ENCODE measurements at regions not wholly inside any gene's neighbourhood (a gene's known extent, or its start where the extent isn't known, plus 50 kb on each side); places are given as distances from the start of the nearest gene placed in this dataset.

DNA sequence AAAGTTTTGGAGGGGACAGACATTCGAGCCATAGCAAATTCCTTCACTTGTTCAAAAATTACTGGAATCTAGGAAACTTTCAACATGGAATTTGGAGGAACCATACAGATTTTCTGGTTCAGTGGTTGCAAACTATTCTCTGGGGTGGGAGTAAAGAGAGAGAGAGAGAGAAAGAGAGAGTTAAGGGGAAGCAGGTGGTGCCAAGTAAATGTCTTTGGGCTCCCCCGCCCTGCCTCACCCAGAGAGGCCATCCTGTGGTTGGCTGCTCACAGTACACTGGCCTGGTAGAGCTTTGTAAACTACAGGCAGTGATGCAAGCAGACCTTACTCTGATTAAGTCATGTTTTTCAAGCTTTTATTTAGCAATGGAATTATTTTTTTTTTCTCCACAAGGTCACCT, 82.6 kb downstream of the ADAMTS15 start:
- WGBS: 60% methylated on average over 1 of the region's 2 CpGs
- Histone ChIP-seq H3K18ac (ENCODE audit: low read depth in 1 of 2, low read length in 2 of 2) (no peak overlapping the region), H4K91ac (ENCODE audit: low read length) (no peak overlapping the region), H3K4me2 (ENCODE audit: low read length, poor library complexity, severe bottlenecking) (no peak overlapping the region), H3K9ac (ENCODE audit: low read length) (no peak overlapping the region), H2AK5ac (ENCODE audit: low read length, severe bottlenecking) (no peak overlapping the region), H3K79me1 (replicated peaks; ENCODE audit: low read length, poor library complexity, severe bottlenecking) (no peaks in the 10 kb centered on the region), H3K23ac (ENCODE audit: low read length in 2 of 2) (no peak overlapping the region), H4K8ac (ENCODE audit: low read length) (no peak overlapping the region), H3K4me1 (ENCODE audit: control insufficient read depth, insufficient read depth, low read depth, low read length) (peaks cover 39% of the 10 kb centered on the region), H3K9me3 (ENCODE audit: control insufficient read depth, low read length) (no peaks in the 10 kb centered on the region), H3K4me3 (ENCODE audit: insufficient read depth in 1 of 2, low read depth in 1 of 2, low read length in 2 of 2) (no peak overlapping the region), H2BK120ac (ENCODE audit: low read depth, low read length) (no peak overlapping the region), H2AFZ (ENCODE audit: low read depth, low read length) (no peak overlapping the region), H2BK12ac (ENCODE audit: low read length in 2 of 2) (no peak overlapping the region), H3K36me3 (ENCODE audit: control insufficient read depth in 1 of 2, insufficient read depth in 2 of 2, low read depth in 1 of 2, low read length in 2 of 2) (no peaks in the 10 kb centered on the region), H3K27me3 (ENCODE audit: control insufficient read depth in 1 of 2, insufficient read depth in 1 of 2, low read length in 2 of 2) (no peaks in the 10 kb centered on the region), H3K27ac (ENCODE audit: low read length, poor library complexity, severe bottlenecking) (peak overlapping the region; percentile 82), H2BK5ac (ENCODE audit: low read depth, low read length, poor library complexity, severe bottlenecking) (peak overlapping the region; percentile 67), H3K4ac (ENCODE audit: low read depth in 1 of 2, low read length in 2 of 2) (no peak overlapping the region), H2BK15ac (ENCODE audit: low read depth, poor library complexity, severe bottlenecking) (no peak overlapping the region), H3K14ac (ENCODE audit: low read length in 2 of 2) (no peak overlapping the region)
- no peak for DNase-seq

DNA sequence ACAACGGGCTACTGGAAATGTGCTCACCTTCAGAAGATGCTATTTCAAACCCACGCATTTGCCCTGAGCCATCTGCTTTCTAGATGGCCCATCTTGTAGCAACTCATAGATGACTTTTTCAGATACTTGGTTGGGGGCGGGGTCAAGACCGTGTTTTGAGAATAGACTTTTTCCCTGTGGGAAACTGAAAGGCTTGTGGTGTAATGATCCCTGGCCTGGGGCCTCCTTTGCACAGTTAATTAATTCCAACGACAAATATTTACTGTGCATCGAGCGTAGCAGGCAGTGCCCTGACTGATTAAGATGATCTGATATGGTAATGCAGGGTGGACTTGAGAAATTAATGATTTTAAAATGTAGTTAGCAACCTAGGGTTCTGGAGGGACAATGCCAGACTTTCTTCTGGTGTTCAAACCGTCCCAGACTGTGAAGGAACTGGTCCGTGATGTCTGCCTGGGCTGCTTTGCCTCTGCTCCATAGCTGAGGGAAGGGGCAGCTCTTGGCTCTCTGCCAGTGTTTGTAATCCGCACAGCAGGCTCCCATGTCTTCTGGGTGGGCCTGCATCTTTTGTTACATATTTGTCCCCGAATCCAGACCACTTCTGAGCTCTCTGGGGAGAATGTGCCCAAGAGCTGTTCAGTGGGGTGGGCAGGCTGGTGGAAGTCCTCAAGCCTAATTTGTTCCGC, 84.8 kb downstream of the ADAMTS15 start:
- Histone ChIP-seq H4K8ac (ENCODE audit: low read length) (no peak overlapping the region), H3K79me1 (replicated peaks; ENCODE audit: low read length, poor library complexity, severe bottlenecking) (no peaks in the 10 kb centered on the region), H3K27ac (ENCODE audit: low read length, poor library complexity, severe bottlenecking) (no peak overlapping the region), H2BK5ac (ENCODE audit: low read depth, low read length, poor library complexity, severe bottlenecking) (no peak overlapping the region), H2AK5ac (ENCODE audit: low read length, severe bottlenecking) (peak overlapping the region; percentile 12), H3K9ac (ENCODE audit: low read length) (no peak overlapping the region), H3K4me2 (ENCODE audit: low read length, poor library complexity, severe bottlenecking) (no peak overlapping the region), H2AFZ (ENCODE audit: low read depth, low read length) (no peak overlapping the region), H3K4me1 (ENCODE audit: control insufficient read depth, insufficient read depth, low read depth, low read length) (peaks cover 29% of the 10 kb centered on the region), H3K4ac (ENCODE audit: low read depth in 1 of 2, low read length in 2 of 2) (no peak overlapping the region), H2BK15ac (ENCODE audit: low read depth, poor library complexity, severe bottlenecking) (no peak overlapping the region), H3K18ac (ENCODE audit: low read depth in 1 of 2, low read length in 2 of 2) (no peak overlapping the region), H3K27me3 (ENCODE audit: control insufficient read depth in 1 of 2, insufficient read depth in 1 of 2, low read length in 2 of 2) (no peaks in the 10 kb centered on the region), H4K91ac (ENCODE audit: low read length) (no peak overlapping the region), H3K9me3 (ENCODE audit: control insufficient read depth, low read length) (no peaks in the 10 kb centered on the region), H2BK12ac (ENCODE audit: low read length in 2 of 2) (no peak overlapping the region), H3K14ac (ENCODE audit: low read length in 2 of 2) (no peak overlapping the region), H3K36me3 (ENCODE audit: control insufficient read depth in 1 of 2, insufficient read depth in 2 of 2, low read depth in 1 of 2, low read length in 2 of 2) (no peaks in the 10 kb centered on the region), H2BK120ac (ENCODE audit: low read depth, low read length) (no peak overlapping the region), H3K23ac (ENCODE audit: low read length in 2 of 2) (no peak overlapping the region), H3K4me3 (ENCODE audit: insufficient read depth in 1 of 2, low read depth in 1 of 2, low read length in 2 of 2) (no peak overlapping the region)
- no peak for DNase-seq
- WGBS: 95% methylated on average over 11 of the region's 12 CpGs

DNA sequence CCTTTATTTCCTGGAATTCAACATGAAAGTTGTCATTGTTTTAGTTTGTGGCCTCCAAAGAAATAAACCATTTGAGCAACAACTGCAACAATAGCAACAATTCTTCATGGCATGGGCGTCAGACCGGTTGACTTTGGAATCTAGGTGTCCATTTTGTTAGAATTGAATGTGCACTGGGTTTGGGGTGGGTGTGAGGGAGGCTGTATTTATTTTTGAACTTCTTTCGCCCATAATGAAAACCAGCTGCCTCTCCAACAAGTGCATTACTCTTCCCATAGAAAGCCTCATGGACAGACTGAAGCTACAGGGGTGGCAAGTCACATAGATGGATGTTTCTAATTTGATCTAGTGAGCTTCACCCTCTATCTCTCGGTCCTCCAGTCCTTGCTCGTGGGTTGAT, 85.4 kb downstream of the ADAMTS15 start:
- Histone ChIP-seq H3K4me3 (ENCODE audit: insufficient read depth in 1 of 2, low read depth in 1 of 2, low read length in 2 of 2) (no peak overlapping the region), H2BK15ac (ENCODE audit: low read depth, poor library complexity, severe bottlenecking) (no peak overlapping the region), H3K18ac (ENCODE audit: low read depth in 1 of 2, low read length in 2 of 2) (no peak overlapping the region), H2BK12ac (ENCODE audit: low read length in 2 of 2) (no peak overlapping the region), H4K8ac (ENCODE audit: low read length) (no peak overlapping the region), H2AK5ac (ENCODE audit: low read length, severe bottlenecking) (no peak overlapping the region), H3K9me3 (ENCODE audit: control insufficient read depth, low read length) (no peaks in the 10 kb centered on the region), H3K36me3 (ENCODE audit: control insufficient read depth in 1 of 2, insufficient read depth in 2 of 2, low read depth in 1 of 2, low read length in 2 of 2) (no peaks in the 10 kb centered on the region), H3K27me3 (ENCODE audit: control insufficient read depth in 1 of 2, insufficient read depth in 1 of 2, low read length in 2 of 2) (no peaks in the 10 kb centered on the region), H3K14ac (ENCODE audit: low read length in 2 of 2) (no peak overlapping the region), H2BK120ac (ENCODE audit: low read depth, low read length) (no peak overlapping the region), H3K4me2 (ENCODE audit: low read length, poor library complexity, severe bottlenecking) (no peak overlapping the region), H3K9ac (ENCODE audit: low read length) (no peak overlapping the region), H4K91ac (ENCODE audit: low read length) (no peak overlapping the region), H3K4me1 (ENCODE audit: control insufficient read depth, insufficient read depth, low read depth, low read length) (peaks cover 24% of the 10 kb centered on the region), H2BK5ac (ENCODE audit: low read depth, low read length, poor library complexity, severe bottlenecking) (no peak overlapping the region), H3K23ac (ENCODE audit: low read length in 2 of 2) (no peak overlapping the region), H3K4ac (ENCODE audit: low read depth in 1 of 2, low read length in 2 of 2) (no peak overlapping the region), H2AFZ (ENCODE audit: low read depth, low read length) (no peak overlapping the region), H3K27ac (ENCODE audit: low read length, poor library complexity, severe bottlenecking) (no peak overlapping the region), H3K79me1 (replicated peaks; ENCODE audit: low read length, poor library complexity, severe bottlenecking) (no peaks in the 10 kb centered on the region)
- no peak for DNase-seq
- WGBS: 95% methylated on average over 2 of the region's 5 CpGs

DNA sequence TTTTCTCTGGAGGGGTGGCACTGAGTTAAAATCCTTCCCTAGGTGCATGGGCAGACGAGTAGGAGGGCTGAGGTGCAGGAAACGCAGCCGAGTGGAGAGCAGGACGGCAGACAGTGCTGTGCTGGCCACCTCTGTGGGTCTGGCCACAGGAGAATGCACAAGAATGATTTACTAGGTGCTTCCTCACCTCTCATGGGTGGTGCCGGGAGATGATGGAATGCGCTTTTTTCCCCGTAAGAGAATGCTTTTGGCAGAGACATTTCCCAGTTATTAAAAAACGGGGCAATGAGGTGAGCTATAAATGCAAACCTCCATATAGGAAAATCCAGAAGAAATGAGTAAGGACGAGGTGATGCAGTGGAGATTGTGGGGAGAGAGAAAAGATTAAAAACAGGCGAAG, 86.1 kb downstream of the ADAMTS15 start:
- DNase-seq: no peak
- no peak overlapping the region for H2BK5ac ChIP-seq (ENCODE audit: low read depth, low read length, poor library complexity, severe bottlenecking)
- H3K23ac ChIP-seq (ENCODE audit: low read length in 2 of 2): no peak overlapping the region
- H3K79me1 ChIP-seq (replicated peaks; ENCODE audit: low read length, poor library complexity, severe bottlenecking): no peaks in the 10 kb centered on the region
- H4K8ac ChIP-seq (ENCODE audit: low read length): no peak overlapping the region
- H2BK120ac ChIP-seq (ENCODE audit: low read depth, low read length): no peak overlapping the region
- no peak overlapping the region for H2AFZ ChIP-seq (ENCODE audit: low read depth, low read length)
- no peak overlapping the region for H3K18ac ChIP-seq (ENCODE audit: low read depth in 1 of 2, low read length in 2 of 2)
- H3K4me1 ChIP-seq (ENCODE audit: control insufficient read depth, insufficient read depth, low read depth, low read length): peaks cover 23% of the 10 kb centered on the region
- 94% methylated on average over 10 of the region's 10 CpGs for WGBS
- no peak overlapping the region for H3K4me3 ChIP-seq (ENCODE audit: insufficient read depth in 1 of 2, low read depth in 1 of 2, low read length in 2 of 2)
- H3K14ac ChIP-seq (ENCODE audit: low read length in 2 of 2): no peak overlapping the region
- H2BK12ac ChIP-seq (ENCODE audit: low read length in 2 of 2): no peak overlapping the region
- H3K36me3 ChIP-seq (ENCODE audit: control insufficient read depth in 1 of 2, insufficient read depth in 2 of 2, low read depth in 1 of 2, low read length in 2 of 2): no peaks in the 10 kb centered on the region
- H3K4me2 ChIP-seq (ENCODE audit: low read length, poor library complexity, severe bottlenecking): no peak overlapping the region
- no peak overlapping the region for H3K9ac ChIP-seq (ENCODE audit: low read length)
- no peak overlapping the region for H3K4ac ChIP-seq (ENCODE audit: low read depth in 1 of 2, low read length in 2 of 2)
- no peak overlapping the region for H3K27ac ChIP-seq (ENCODE audit: low read length, poor library complexity, severe bottlenecking)
- no peaks in the 10 kb centered on the region for H3K27me3 ChIP-seq (ENCODE audit: control insufficient read depth in 1 of 2, insufficient read depth in 1 of 2, low read length in 2 of 2)
- H2BK15ac ChIP-seq (ENCODE audit: low read depth, poor library complexity, severe bottlenecking): no peak overlapping the region
- H4K91ac ChIP-seq (ENCODE audit: low read length): no peak overlapping the region
- no peak overlapping the region for H2AK5ac ChIP-seq (ENCODE audit: low read length, severe bottlenecking)
- H3K9me3 ChIP-seq (ENCODE audit: control insufficient read depth, low read length): no peaks in the 10 kb centered on the region
